Upper lobe of left lung (tissue), 4 donors: ENCODE measurements at regions not wholly inside any gene's neighbourhood (a gene's known extent, or its start where the extent isn't known, plus 50 kb on each side); places are given as distances from the start of the nearest gene placed in this dataset.

Source experiments
- POLR2A ChIP-seq, 4 donors: fragments of 450-650 bp; IDR thresholded peaks; one replicate each; pipeline ENCODE4 v1.5.1; 2016 to 2017; ENCODE audit warnings: antibody characterized with exemption in 4 of 4, mild to moderate bottlenecking in 2 of 4
- POLR2AphosphoS5 ChIP-seq, 2 donors: sonication (generic); formaldehyde crosslinking; IDR thresholded peaks; one replicate each; pipeline ENCODE4 v1.5.1; 2017; ENCODE audit warnings: antibody characterized with exemption in 2 of 2
- TF ChIP-seq, protein P1 (sequence below), 6 experiments: fragments of 450-650 bp in 4 of 6; fragments of 200-600 bp in 2 of 6; sonication (generic) in 2 of 6; IDR thresholded peaks; one replicate each; pipeline ENCODE4 v1.5.1; 2016 to 2019; ENCODE audit warnings: antibody characterized with exemption in 6 of 6

DNA sequence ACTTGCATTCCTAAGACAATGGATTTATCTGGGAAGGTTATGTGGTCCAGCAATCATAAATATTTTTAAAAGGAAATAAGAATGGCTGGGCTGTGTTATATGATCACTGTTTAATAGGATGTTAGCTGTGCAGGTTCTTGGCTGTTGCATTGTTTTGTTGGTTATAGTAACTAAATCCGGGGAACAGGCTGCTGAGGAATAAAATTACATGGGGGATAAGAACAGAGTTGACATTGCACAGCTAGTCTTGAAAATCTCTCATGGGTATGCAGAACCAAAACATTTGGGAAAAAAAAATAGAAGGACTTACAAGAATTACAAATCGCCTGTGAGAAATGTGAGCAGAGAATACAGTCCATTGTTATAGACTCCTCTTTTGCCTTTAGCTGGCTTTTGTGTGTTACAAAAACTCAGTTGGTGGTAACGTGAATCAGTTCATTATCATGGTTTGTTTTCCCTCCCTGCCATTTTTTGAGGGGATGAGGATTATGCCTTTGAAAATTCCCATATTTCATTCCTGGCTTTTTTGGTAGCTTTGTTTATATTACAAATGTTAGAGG lies 375.3 kb upstream of the DAB2 start:
- TF ChIP-seq, protein P1, sequence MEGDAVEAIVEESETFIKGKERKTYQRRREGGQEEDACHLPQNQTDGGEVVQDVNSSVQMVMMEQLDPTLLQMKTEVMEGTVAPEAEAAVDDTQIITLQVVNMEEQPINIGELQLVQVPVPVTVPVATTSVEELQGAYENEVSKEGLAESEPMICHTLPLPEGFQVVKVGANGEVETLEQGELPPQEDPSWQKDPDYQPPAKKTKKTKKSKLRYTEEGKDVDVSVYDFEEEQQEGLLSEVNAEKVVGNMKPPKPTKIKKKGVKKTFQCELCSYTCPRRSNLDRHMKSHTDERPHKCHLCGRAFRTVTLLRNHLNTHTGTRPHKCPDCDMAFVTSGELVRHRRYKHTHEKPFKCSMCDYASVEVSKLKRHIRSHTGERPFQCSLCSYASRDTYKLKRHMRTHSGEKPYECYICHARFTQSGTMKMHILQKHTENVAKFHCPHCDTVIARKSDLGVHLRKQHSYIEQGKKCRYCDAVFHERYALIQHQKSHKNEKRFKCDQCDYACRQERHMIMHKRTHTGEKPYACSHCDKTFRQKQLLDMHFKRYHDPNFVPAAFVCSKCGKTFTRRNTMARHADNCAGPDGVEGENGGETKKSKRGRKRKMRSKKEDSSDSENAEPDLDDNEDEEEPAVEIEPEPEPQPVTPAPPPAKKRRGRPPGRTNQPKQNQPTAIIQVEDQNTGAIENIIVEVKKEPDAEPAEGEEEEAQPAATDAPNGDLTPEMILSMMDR (IDR thresholded peaks at IDR 0.05) = no peak
- TF ChIP-seq POLR2A (IDR thresholded peaks at IDR 0.05) (no peak), POLR2AphosphoS5 (IDR thresholded peaks at IDR 0.05) (no peak)
